Neuronal stem cell (in vitro differentiated cells): ENCODE measurements at regions not wholly inside any gene's neighbourhood (a gene's known extent, or its start where the extent isn't known, plus 50 kb on each side); places are given as distances from the start of the nearest gene placed in this dataset.

Experiments used
- DNase-seq: peaks from one replicate; pipeline ENCODE4 v3.0.0-alpha.2; 2013; ENCODE audit warnings: low spot score
- H2AFZ ChIP-seq: one replicate; pipeline ENCODE4 v1.6.1; 2013; ENCODE audit warnings: mild to moderate bottlenecking, low read length, inconsistent platforms
- H2AK5ac ChIP-seq: 2 replicates; pipeline ENCODE4 v1.6.1; 2013; ENCODE audit warnings: low read depth, mild to moderate bottlenecking, inconsistent platforms, low read length, moderate library complexity, mixed read lengths
- H2BK120ac ChIP-seq: 2 replicates; pipeline ENCODE4 v1.6.1; 2013; ENCODE audit warnings: low read depth, mild to moderate bottlenecking, inconsistent platforms, low read length, moderate library complexity, mixed read lengths
- H2BK12ac ChIP-seq: one replicate; pipeline ENCODE4 v1.6.1; 2013; ENCODE audit warnings: low read length, inconsistent platforms
- H2BK15ac ChIP-seq: 2 replicates; pipeline ENCODE4 v1.6.1; 2013; ENCODE audit warnings: mild to moderate bottlenecking, low read length, inconsistent platforms, mixed read lengths
- H2BK5ac ChIP-seq: one replicate; pipeline ENCODE4 v1.6.1; 2013; ENCODE audit warnings: inconsistent platforms, mild to moderate bottlenecking, low read length, moderate library complexity
- H3K14ac ChIP-seq: one replicate; pipeline ENCODE4 v1.6.1; 2013; ENCODE audit warnings: low read length, inconsistent platforms
- H3K18ac ChIP-seq: 2 replicates; pipeline ENCODE4 v1.6.1; 2013; ENCODE audit warnings: low read length, inconsistent platforms
- H3K23ac ChIP-seq: 2 replicates; pipeline ENCODE4 v1.6.1; 2013; ENCODE audit warnings: low read depth, mild to moderate bottlenecking, mixed read lengths, low read length, inconsistent platforms; ENCODE audit not compliant: poor library complexity
- H3K27ac ChIP-seq: replicated peaks from 3 replicates; pipeline ENCODE4 v1.5.1; 2013; ENCODE audit warnings: low read length, inconsistent platforms
- H3K27me3 ChIP-seq, 3 experiments: 2 replicates each; pipeline ENCODE4 v1.6.1; 2013; ENCODE audit warnings: low read length in 3 of 3, mild to moderate bottlenecking in 2 of 3, inconsistent platforms in 1 of 3, low read depth in 1 of 3, mixed read lengths in 1 of 3, moderate library complexity in 1 of 3; ENCODE audit not compliant: control insufficient read depth in 3 of 3, insufficient read depth in 3 of 3
- H3K36me3 ChIP-seq, 2 donors: replicated peaks in 1 of 2; 2 replicates each; pipeline ENCODE4 v1.6.1; 2013; ENCODE audit warnings: low read length in 2 of 2; ENCODE audit not compliant: control insufficient read depth in 2 of 2, insufficient read depth in 2 of 2
- H3K4ac ChIP-seq: 2 replicates; pipeline ENCODE4 v1.6.1; 2013; ENCODE audit warnings: inconsistent platforms, mild to moderate bottlenecking, low read length, moderate library complexity
- H3K4me1 ChIP-seq, 2 donors: 1 replicate in 1 of 2; 2 replicates in 1 of 2; pipeline ENCODE4 v1.6.1; 2013; ENCODE audit warnings: low read length in 2 of 2, low read depth in 1 of 2; ENCODE audit not compliant: control insufficient read depth in 2 of 2, insufficient read depth in 1 of 2
- H3K4me2 ChIP-seq: one replicate; pipeline ENCODE4 v1.6.1; 2013; ENCODE audit warnings: mild to moderate bottlenecking, low read length, inconsistent platforms; ENCODE audit not compliant: insufficient read depth, poor library complexity, severe bottlenecking
- H3K4me3 ChIP-seq, 2 donors: 2 replicates each; pipeline ENCODE4 v1.5.1; 2013; ENCODE audit warnings: low read length in 2 of 2, mild to moderate bottlenecking in 2 of 2, inconsistent platforms in 1 of 2, moderate library complexity in 1 of 2
- H3K79me1 ChIP-seq: one replicate; pipeline ENCODE4 v1.6.1; 2013; ENCODE audit warnings: low read depth, mild to moderate bottlenecking, inconsistent platforms, low read length, moderate library complexity
- H3K9ac ChIP-seq: one replicate; pipeline ENCODE4 v1.6.1; 2013; ENCODE audit warnings: mild to moderate bottlenecking, low read depth, low read length, inconsistent platforms; ENCODE audit not compliant: poor library complexity
- H3K9me3 ChIP-seq, 2 donors: replicated peaks in 1 of 2; 2 replicates each; pipeline versions ENCODE3 to v1.6.1; 2013; ENCODE audit warnings: low read length in 2 of 2, mild to moderate bottlenecking in 2 of 2, inconsistent platforms in 1 of 2, low read depth in 1 of 2, mixed read lengths in 1 of 2, moderate library complexity in 1 of 2; ENCODE audit not compliant: control insufficient read depth in 2 of 2, insufficient read depth in 1 of 2
- H4K8ac ChIP-seq: one replicate; pipeline ENCODE4 v1.6.1; 2013; ENCODE audit warnings: low read depth, mild to moderate bottlenecking, inconsistent platforms, low read length, moderate library complexity
- H4K91ac ChIP-seq: one replicate; pipeline ENCODE4 v1.6.1; 2013; ENCODE audit warnings: low read length, low read depth, mild to moderate bottlenecking, inconsistent platforms; ENCODE audit not compliant: poor library complexity
- whole genome bisulfite sequencing, 2 donors: extraction: QIAGEN DNeasy Blood & Tissue Kit; methylation state at CpG; one replicate each; pipeline ENCODE4 v1.1.7; 2013; ENCODE audit warnings: missing lambda C conversion rate in 2 of 2, mixed read lengths in 1 of 2; ENCODE audit not compliant: insufficient read length in 2 of 2, insufficient replicate concordance in 1 of 2; ENCODE audit errors: extremely low coverage in 2 of 2; 5-methylcytosine and 5-hydroxymethylcytosine counted together

DNA sequence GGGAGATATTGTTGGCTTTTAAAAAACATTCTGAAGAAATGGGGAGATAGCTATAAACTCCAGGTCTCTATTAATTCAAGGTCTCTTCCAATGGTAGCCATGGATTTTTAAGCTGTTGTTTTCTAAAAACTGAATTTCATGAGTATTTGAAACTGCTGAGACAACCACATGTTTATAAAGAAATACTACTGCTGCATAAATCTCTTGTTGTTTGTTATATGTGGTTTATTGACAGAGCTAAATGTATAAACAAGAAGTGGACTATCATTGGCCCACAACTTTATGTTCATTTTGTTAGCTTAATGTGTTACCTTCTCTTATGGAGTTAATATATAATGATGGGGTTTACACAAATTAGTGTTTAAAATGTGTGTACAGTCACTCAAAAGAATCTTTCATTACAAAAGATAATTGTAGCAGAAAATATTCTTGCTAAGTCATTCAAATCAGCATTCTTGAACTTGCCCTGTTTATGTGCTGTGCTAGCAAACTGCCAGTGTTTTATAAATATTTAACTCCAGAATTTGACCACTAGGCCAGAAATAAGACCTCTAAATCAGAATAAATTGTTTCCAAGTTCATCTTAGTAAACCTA, 242.1 kb downstream of the TMX3 start:
- DNase-seq = no peak
- H2BK12ac ChIP-seq = no peak overlapping the region
- no peaks in the 10 kb centered on the region for H3K27me3 ChIP-seq
- no peaks in the 10 kb centered on the region for H3K79me1 ChIP-seq
- no peak overlapping the region for H3K4ac ChIP-seq
- peaks cover 0 to 3% of the 10 kb centered on the region in 2 donors for H3K9me3 ChIP-seq
- no peak overlapping the region for H2BK5ac ChIP-seq
- no peak overlapping the region for H3K23ac ChIP-seq
- no peak overlapping the region for H3K14ac ChIP-seq
- no peak overlapping the region for H4K8ac ChIP-seq
- no peak overlapping the region for H2BK120ac ChIP-seq
- H2AK5ac ChIP-seq = no peak overlapping the region
- no peak overlapping the region for H3K27ac ChIP-seq
- no peak overlapping the region for H2BK15ac ChIP-seq
- H3K9ac ChIP-seq = no peak overlapping the region
- H3K4me3 ChIP-seq = no peak overlapping the region
- H2AFZ ChIP-seq = peak overlapping the region; percentile 18
- H4K91ac ChIP-seq = no peak overlapping the region
- H3K18ac ChIP-seq = no peak overlapping the region
- no peak overlapping the region for H3K4me2 ChIP-seq
- H3K4me1 ChIP-seq = peaks cover 2 to 5% of the 10 kb centered on the region in 2 donors
- no peaks in the 10 kb centered on the region for H3K36me3 ChIP-seq

DNA sequence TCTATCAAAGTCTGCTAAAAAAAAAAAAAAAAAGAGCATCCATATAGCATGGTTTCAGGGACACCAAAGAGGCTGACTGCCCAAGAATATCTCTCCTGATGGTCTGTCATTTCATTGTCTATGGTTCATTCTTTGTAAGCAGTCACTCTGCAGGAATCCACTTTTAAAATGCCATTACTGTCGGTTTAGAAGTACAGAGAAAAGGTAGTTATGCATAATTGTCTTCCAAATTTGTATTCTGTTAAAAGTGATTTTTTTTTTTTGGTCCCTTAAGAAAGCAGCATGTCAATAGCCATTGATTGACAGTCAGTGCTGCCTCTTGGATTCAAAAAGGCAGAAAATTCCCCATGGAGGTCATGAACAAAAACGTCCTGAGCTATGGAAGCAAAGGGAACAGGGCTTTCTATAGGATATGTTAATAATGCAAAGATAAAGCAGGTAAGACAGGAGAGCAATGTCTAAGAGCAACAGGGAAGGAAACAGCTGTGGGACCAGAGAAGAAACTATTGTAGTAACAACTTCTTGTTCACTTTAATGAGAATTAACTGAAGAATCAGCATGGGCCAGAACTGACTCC, 245.8 kb downstream of the TMX3 start:
- H2AK5ac ChIP-seq = no peak overlapping the region
- no peak overlapping the region for H2BK5ac ChIP-seq
- H3K27ac ChIP-seq = no peak overlapping the region
- DNase-seq = no peak
- no peaks in the 10 kb centered on the region for H3K36me3 ChIP-seq
- H3K4me2 ChIP-seq = no peak overlapping the region
- H2BK15ac ChIP-seq = no peak overlapping the region
- H3K9ac ChIP-seq = no peak overlapping the region
- no peak overlapping the region for H4K91ac ChIP-seq
- H2BK120ac ChIP-seq = no peak overlapping the region
- no peaks in the 10 kb centered on the region for H3K27me3 ChIP-seq
- no CpG with 5 or more reads among the region's 2 CpGs for WGBS, 2 donors
- no peak overlapping the region for H3K14ac ChIP-seq
- H3K79me1 ChIP-seq = no peaks in the 10 kb centered on the region
- no peak overlapping the region for H2BK12ac ChIP-seq
- no peak overlapping the region for H3K4me3 ChIP-seq
- no peak overlapping the region for H4K8ac ChIP-seq
- H2AFZ ChIP-seq = no peak overlapping the region
- no peak overlapping the region for H3K4ac ChIP-seq
- no peak overlapping the region for H3K23ac ChIP-seq
- H3K9me3 ChIP-seq = peaks cover 0 to 3% of the 10 kb centered on the region in 2 donors
- no peak overlapping the region for H3K18ac ChIP-seq
- peaks cover 2 to 5% of the 10 kb centered on the region in 2 donors for H3K4me1 ChIP-seq

DNA sequence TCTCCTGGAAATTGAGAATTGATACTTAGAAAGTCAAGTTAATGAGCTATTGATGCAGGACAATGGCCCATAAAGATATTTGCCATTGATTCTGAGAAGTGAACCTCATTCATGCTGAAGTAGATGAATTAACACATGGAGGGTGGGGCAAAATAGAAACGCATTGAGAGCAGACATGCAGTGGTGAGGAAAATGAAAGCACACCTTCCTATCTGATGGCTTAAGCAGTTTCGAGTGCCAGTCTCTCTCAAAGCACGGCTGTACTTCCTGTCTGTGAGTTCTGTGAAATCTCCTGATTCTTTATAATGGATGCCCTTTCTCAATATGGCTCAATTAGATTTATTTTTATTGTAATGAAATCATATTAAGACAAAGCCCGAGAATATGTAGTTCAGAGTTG, 247.0 kb downstream of the TMX3 start:
- no peak for DNase-seq
- Histone ChIP-seq H4K8ac (no peak overlapping the region), H3K18ac (no peak overlapping the region), H4K91ac (no peak overlapping the region), H3K79me1 (no peaks in the 10 kb centered on the region), H2BK12ac (no peak overlapping the region), H3K36me3 (no peaks in the 10 kb centered on the region), H3K4me2 (no peak overlapping the region), H3K4me3 (no peak overlapping the region), H3K4ac (no peak overlapping the region), H3K4me1 (peaks cover 2 to 5% of the 10 kb centered on the region in 2 donors), H3K27me3 (no peaks in the 10 kb centered on the region), H2BK120ac (no peak overlapping the region), H3K9ac (no peak overlapping the region), H2AK5ac (no peak overlapping the region), H2BK15ac (no peak overlapping the region), H2AFZ (no peak overlapping the region), H3K9me3 (peaks cover 2 to 3% of the 10 kb centered on the region in 2 donors), H3K14ac (no peak overlapping the region), H2BK5ac (no peak overlapping the region), H3K23ac (no peak overlapping the region), H3K27ac (no peak overlapping the region)
- no CpG with 5 or more reads among the region's 4 CpGs for WGBS, 2 donors

DNA sequence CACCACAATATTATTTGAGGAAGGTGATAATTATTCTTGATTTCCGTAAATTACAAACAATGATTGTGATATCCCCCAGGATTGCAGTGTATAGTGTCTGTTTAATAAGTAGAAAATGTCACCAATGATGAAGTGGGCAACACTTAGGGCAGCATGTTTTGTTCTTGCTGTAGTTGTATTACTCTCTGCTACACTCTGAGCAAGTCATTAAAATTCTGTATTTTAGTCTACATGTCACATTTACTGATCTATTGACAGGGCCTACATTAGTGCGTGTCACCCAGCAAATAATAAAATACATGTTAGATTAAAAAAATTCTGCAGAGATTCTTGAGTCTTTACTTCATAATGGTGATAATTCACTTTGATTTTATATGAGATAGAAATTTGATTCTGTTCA, 247.6 kb downstream of the TMX3 start:
- Histone ChIP-seq H3K9ac (no peak overlapping the region), H3K36me3 (no peaks in the 10 kb centered on the region), H3K14ac (no peak overlapping the region), H3K4me2 (no peak overlapping the region), H3K23ac (no peak overlapping the region), H3K4ac (no peak overlapping the region), H2AFZ (no peak overlapping the region), H3K9me3 (peaks cover 2 to 3% of the 10 kb centered on the region in 2 donors), H3K4me1 (peaks cover 2 to 5% of the 10 kb centered on the region in 2 donors), H4K91ac (no peak overlapping the region), H2BK5ac (no peak overlapping the region), H3K18ac (no peak overlapping the region), H3K27ac (no peak overlapping the region), H4K8ac (no peak overlapping the region), H2BK120ac (no peak overlapping the region), H3K79me1 (no peaks in the 10 kb centered on the region), H2BK12ac (no peak overlapping the region), H2BK15ac (no peak overlapping the region), H2AK5ac (no peak overlapping the region), H3K4me3 (no peak overlapping the region), H3K27me3 (no peaks in the 10 kb centered on the region)
- DNase-seq = no peak
- WGBS, 2 donors = no CpG with 5 or more reads among the region's 2 CpGs
